Mesenteric fat pad (tissue), 1 donor: ENCODE measurements at regions not wholly inside any gene's neighbourhood (a gene's known extent, or its start where the extent isn't known, plus 50 kb on each side); places are given as distances from the start of the nearest gene placed in this dataset.

Experiments used
- DNase-seq: peaks from one replicate; pipeline ENCODE4 v3.0.0-alpha.2; 2020; ENCODE audit warnings: low spot score
- donor health status: DM: yes; HTN: yes; CAD: no.

GRCh38 chr20:24277196-24277595 is 192.2 kb upstream of the SYNDIG1 start:
- no peak for DNase-seq

GRCh38 chr20:24275946-24276705 is 193.3 kb upstream of the SYNDIG1 start:
- DNase-seq = no peak

- no peak for DNase-seq
These were observed 196.2 kb upstream of the SYNDIG1 start for GRCh38 chr20:24273251-24273650.

- DNase-seq = no peak
These were observed 208.1 kb upstream of the SYNDIG1 start for GRCh38 chr20:24261351-24261750.

- DNase-seq = no peak
These were observed 212.3 kb upstream of the SYNDIG1 start for GRCh38 chr20:24257171-24257570.

- DNase-seq = no peak
These were observed 213.1 kb upstream of the SYNDIG1 start for GRCh38 chr20:24256307-24256706.

GRCh38 chr20:24254480-24254879 is 214.9 kb upstream of the SYNDIG1 start:
- no peak for DNase-seq

- DNase-seq = no peak
These were observed 216.1 kb upstream of the SYNDIG1 start for GRCh38 chr20:24253321-24253720.

GRCh38 chr20:24245094-24245493 is 224.3 kb upstream of the SYNDIG1 start:
- no peak for DNase-seq

GRCh38 chr20:24242763-24243162 is 226.7 kb upstream of the SYNDIG1 start:
- no peak for DNase-seq

- no peak for DNase-seq
These were observed 228.0 kb upstream of the SYNDIG1 start for GRCh38 chr20:24241466-24241865.

GRCh38 chr20:24236963-24237362 is 232.5 kb upstream of the SYNDIG1 start:
- no peak for DNase-seq

- no peak for DNase-seq
These were observed 233.2 kb upstream of the SYNDIG1 start for GRCh38 chr20:24236201-24236600.

GRCh38 chr20:24235296-24236175 is 233.9 kb upstream of the SYNDIG1 start:
- DNase-seq = no peak

- DNase-seq = no peak
These were observed 239.0 kb upstream of the GGTLC1 start for GRCh38 chr20:24227600-24227999.

GRCh38 chr20:24212494-24212893 is 223.9 kb upstream of the GGTLC1 start:
- DNase-seq = no peak

GRCh38 chr20:24211972-24212371 is 223.4 kb upstream of the GGTLC1 start:
- DNase-seq = no peak

GRCh38 chr20:24210356-24210755 is 221.8 kb upstream of the GGTLC1 start:
- DNase-seq = no peak

GRCh38 chr20:24208652-24209051 is 220.1 kb upstream of the GGTLC1 start:
- no peak for DNase-seq

- DNase-seq = no peak
These were observed 219.3 kb upstream of the GGTLC1 start for GRCh38 chr20:24207803-24208300.

GRCh38 chr20:24206995-24207394 is 218.4 kb upstream of the GGTLC1 start:
- DNase-seq = no peak

GRCh38 chr20:24203526-24204183 is 215.1 kb upstream of the GGTLC1 start:
- DNase-seq = no peak
